ENCODE measurements at regions not wholly inside any gene's neighbourhood (a gene's known extent, or its start where the extent isn't known, plus 50 kb on each side); places are given as distances from the start of the nearest gene placed in this dataset.

- TF ChIP-seq ELK1 (CRISPR knock-in tag; IDR thresholded peaks at IDR 0.05) (no peak), FOXJ2 (tag; IDR thresholded peaks at IDR 0.05) (no peak), NKRF (IDR thresholded peaks at IDR 0.05; ENCODE audit: borderline replicate concordance) (no peak), ARID1B (IDR thresholded peaks at IDR 0.05) (no peak), BRD4 (IDR thresholded peaks at IDR 0.05) (no peak), ZNF124 (CRISPR knock-in tag; IDR thresholded peaks at IDR 0.05) (no peak)
- Histone ChIP-seq H2AFZ (ENCODE audit: low read depth, low read length) (no peak overlapping the region), H3K9me1 (ENCODE audit: control insufficient read depth, insufficient read depth, low read length) (no peaks in the 10 kb centered on the region), H3K4me1 (replicated peaks in 1 of 2; ENCODE audit: control insufficient read depth in 2 of 2, insufficient read depth in 2 of 2, low read length in 2 of 2) (no peaks in the 10 kb centered on the region), H3K27me3 (ENCODE audit: control insufficient read depth in 2 of 2, insufficient read depth in 2 of 2, low read length in 2 of 2) (no peaks in the 10 kb centered on the region), H3K36me3 (ENCODE audit: control insufficient read depth, insufficient read depth, low read length) (no peaks in the 10 kb centered on the region), H3K4me3 (no peak overlapping the region), H3K79me2 (ENCODE audit: control insufficient read depth, insufficient read depth, low read length) (no peaks in the 10 kb centered on the region), H4K20me1 (replicated peaks; ENCODE audit: control insufficient read depth, insufficient read depth, low read length) (no peaks in the 10 kb centered on the region), H3K9ac (ENCODE audit: insufficient read depth in 1 of 2, low read depth in 2 of 2, low read length in 2 of 2) (no peak overlapping the region), H3K4me2 (ENCODE audit: insufficient read depth, low read length) (no peak overlapping the region), H3K9me3 (replicated peaks; ENCODE audit: control insufficient read depth, insufficient read depth, low read depth, low read length) (no peaks in the 10 kb centered on the region), H3K27ac (ENCODE audit: extremely low read depth, low read depth, low read length) (no peak overlapping the region)
- BruUV-seq (replicated peaks): no TSS peak
- DNase-seq (ENCODE audit: extremely low read depth in 1 of 4, low spot score in 3 of 4): no peak
- no peak for ATAC-seq
- ChIA-PET CTCF (ENCODE audit: low intra/inter-chr PET ratio) (no interaction called here), POLR2A (interaction anchor here (0.5 kb wide), 1 partner anchor 11 kb away, joined by 4 read pairs; no protein-coding TSS in a partner anchor)
- intact Hi-C loops (cut with micrococcal nuclease) (no loop called here), in situ Hi-C loops (cut with MboI) (no loop called here)
- WGBS (ENCODE audit: insufficient coverage, low coverage, missing lambda C conversion rate): 0% methylated on average over 1 of the region's 1 CpG
- no peak for FAIRE-seq
These were observed 349.9 kb upstream of the CCNH start for GRCh38 chr5:87762631-87763030.

Measured in K562 (cell line).